GM19023 (cell line): ENCODE measurements at regions not wholly inside any gene's neighbourhood (a gene's known extent, or its start where the extent isn't known, plus 50 kb on each side); places are given as distances from the start of the nearest gene placed in this dataset.
"Not testable (repeated sequence)": the region's sequence is repeated elsewhere in the genome, so short reads cannot be mapped to it uniquely, and the experiment has no call there.

Experiments
- ATAC-seq: cut with Tn5 transposase; IDR thresholded peaks from one replicate; pipeline ENCODE4 v1.9.1; 2021; ENCODE audit warnings: mild to moderate bottlenecking, moderate library complexity; ENCODE audit not compliant: unreplicated experiment

DNA sequence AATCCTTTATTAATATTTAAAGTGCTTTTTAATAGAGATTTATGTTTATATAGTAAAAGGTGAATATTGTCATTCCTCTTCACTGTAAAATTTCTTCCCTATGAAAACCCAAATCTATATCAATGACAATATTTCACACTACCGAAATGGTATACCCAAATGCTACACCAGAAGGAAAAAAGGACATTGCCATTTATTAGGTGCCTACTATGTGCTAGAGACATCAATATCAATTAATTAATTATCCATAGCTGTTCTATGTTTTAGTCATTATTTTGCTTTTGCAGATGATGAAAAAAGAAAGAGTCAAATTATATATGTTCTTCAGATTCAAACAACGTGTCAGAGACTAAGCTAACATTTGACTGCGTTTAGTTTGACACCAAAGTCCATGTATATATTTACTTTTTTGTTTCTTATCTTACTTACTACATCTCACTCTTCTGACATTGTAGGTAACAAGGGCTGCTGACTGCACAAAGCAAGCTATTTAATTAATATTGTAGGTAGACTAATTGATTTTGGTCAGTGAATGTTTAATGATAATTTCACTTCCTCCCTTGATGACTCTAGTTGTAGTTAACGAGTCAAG is 614.0 kb upstream of the FOXG1 start:
- no peak for ATAC-seq

DNA sequence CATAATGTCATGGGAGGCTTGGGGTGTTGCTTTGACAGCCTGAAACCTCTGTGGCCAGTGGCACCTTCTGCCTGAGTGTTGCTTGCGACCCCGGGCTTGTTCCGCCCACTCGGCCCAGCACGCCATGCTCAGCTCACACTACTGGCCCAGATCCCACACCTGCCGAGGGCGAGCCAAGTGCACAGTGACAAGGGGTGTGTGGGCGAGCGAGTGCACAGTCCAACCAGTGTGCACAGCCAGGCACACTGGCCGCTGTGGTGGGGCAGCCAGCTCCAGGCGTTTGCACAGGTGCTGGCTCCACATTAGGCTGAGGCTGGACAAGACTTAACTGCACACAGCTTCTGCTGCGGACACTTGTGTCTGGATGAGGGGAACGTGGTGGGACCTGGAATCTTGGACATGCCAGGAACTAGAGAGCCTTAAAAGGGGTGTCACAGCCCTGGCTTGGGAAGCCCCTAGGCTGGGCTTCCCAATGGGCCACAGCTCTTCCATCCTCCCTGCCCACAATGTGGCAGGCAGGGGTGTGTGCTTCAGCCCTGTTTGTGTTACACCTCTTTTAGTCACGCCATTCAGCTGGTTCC is 609.2 kb upstream of the FOXG1 start:
- ATAC-seq, result no peak

DNA sequence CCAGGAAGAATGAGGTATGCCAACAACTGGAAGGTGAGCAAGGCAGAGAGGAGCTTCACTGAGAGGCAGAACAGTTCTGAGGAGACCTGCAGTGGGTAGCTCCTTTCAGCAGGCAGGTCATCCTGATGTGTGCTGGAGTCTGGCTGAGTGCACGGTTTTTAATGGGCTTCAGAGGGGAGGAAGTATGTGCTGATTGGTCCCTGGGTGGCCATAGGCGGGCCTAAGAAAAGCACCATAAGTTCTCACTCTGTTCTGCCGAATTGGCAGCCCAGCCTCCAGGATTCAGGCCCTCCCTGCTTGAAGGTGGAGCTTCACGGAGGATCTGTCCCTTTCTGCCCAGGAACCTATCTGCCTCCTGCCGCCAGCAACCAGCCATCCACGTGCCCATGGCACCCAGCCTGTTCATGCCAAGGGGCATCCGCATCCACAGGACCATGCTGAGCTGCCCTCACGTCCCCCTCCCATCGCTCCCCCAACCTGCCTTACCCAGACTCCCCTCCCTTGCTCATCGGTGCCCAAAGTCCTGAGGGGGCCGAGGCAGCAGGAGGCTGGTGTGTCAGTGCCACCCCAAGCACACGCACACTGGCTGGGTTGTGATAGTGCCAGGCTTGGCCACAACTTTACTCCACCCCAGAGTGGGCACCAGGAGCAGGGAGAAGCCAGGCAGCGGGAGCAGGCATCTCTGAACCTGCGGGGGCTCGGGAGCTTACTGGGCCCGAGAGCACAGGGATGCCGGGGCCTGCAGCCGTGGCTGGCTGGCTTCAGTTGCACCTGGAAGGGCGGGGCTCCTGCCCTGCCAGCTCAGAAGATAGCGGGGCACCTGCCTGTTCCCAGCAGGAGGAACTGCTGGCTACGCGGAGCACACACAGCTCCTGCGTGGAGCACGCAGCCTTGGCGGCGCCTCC is 608.4 kb upstream of the FOXG1 start:
- ATAC-seq, result no peak

DNA sequence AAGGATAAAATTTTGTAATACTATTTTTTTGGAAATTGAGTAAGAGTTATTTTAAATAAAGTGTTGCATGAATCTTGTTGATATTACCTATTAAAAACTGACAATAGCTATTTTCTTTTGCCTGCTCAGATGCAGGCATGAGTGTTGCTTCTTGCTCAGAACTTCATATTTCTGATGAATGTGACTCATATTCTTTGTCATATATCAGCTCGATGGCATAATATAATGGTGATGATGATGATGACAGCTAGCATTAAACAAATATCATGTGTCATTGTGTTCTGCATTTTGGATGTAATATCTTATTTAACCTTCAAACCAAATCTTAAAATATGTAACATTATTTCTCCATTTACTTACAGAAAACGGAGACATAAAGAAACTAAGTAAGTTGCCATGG is 605.5 kb upstream of the FOXG1 start:
- no peak for ATAC-seq

DNA sequence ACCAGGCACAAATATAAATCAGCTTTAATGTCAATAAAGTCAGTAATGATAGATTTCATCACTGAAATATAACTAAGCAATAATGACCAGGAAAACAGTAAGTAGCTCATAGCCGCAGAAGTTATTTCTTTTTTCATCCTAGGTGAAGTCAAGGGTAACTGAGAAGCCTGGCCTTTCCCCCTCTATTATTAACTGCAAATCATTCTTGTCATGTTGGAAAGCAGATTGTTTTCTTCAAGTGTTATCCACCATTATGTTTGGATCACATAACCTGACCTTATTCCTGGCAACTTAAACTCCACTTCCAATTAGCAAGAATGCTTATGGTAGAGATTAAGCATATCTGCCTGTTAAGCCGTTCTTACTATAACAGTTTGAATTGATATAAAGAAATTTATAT is 603.4 kb upstream of the FOXG1 start:
- no peak for ATAC-seq

DNA sequence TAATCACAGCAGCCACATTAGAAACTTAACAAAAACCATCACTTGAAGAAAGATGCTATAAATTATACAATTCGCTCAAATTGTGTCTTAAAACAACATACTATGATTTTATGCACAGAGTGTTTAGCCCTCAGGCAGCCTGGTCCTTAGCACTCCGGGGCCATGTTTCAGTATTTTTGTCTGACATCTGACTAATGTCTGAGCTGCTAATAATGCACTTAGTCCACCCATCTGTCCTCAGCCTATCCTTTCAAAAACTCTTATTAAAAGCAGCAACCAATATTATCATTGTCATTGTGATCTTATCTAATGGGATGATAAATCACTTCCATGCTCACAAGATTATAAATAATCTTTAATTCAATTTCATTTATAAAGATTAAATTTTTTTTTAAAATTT is 602.7 kb upstream of the FOXG1 start:
- no peak for ATAC-seq

DNA sequence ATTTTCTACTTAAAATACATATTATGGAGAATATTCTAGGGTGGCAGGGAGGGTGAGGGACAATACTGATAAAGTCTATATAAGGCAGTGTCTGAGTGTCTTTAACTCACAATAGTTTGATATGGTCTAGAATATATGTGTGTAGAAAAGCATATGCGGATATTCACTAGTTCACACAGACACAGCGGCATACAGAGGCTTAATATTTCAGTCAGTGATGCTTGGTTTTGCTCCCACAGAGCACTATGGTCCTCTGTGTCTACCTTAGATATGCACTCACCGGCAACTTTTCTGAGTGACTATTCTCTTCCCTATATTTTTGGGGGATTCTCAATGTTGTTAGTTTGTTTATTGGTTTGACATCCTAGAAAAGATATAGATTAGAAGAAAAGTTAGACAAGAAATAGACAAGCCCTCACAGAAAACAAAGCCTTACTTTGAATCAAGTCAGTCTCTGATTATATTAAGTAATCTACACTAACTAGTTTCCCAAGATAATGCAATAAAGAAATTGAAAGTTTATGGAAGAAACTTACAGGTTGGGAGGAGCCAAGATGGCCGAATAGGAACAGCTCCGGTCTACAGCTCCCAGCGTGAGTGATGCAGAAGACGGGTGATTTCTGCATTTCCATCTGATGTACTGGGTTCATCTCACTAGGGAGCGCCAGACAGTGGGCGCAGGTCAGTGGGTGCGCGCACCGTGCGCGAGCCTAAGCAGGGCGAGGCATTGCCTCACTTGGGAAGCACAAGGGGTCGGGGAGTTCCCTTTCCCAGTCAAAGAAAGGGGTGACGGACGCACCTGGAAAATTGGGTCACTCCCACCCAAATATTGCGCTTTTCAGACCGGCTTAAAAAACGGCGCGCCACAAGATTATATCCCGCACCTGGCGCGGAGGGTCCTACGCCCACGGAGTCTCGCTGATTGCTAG is 578.4 kb upstream of the FOXG1 start:
- ATAC-seq, result not testable (repeated sequence)

DNA sequence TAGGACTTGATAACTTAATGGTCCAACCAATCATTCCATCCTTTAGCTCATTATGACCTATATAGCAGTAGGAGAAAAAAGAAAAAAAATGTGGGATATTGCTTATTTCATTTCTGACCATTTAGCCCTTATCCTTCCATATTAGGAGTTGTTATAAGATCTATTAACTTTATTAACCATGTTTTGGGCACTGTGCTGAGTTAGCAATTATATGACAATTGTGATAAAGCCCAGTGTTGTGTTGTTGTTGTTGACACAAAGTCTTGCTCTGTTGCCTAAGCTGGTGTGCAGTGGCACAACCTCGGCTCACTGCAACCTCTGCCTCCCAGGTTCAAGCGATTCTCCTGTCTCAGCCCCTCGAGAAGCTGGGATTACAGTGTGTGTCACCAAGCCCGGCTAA is 569.7 kb upstream of the FOXG1 start:
- no peak for ATAC-seq

DNA sequence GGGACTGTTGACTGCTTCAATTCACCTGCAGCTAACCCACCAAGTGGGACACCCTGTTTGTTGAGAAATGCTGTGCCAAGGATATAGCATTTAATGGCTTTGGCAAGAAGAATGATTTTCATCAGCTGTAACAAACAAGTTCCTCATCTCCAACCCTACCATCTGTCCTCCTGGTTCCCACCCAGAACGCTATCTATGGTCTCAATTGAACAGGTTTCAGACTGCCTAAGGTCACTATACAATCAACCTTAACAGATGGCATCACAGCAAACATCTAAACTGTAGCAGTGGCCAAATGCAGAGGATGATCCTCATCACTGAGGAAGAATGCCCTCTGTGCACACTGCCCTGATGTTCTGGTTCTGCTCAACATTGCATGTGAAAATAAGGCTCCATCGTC is 546.2 kb upstream of the FOXG1 start:
- no peak for ATAC-seq

DNA sequence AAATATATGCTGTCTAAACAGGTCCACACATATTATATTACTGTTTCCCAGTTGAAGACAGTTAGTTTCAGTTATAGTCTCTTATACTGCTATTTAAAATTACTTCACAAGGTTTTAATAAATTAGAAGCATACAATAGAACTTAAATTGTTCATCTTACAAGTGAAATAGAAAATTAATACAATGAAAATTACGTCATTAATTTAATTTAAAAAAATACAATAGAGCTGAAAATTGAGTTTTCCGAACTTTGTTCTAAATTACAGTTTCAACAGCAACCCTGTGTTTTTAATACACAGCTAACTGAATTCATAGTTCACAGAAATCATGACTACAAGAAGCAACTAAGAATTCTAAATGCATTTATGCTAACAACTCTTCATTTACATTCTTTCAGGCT is 525.7 kb upstream of the FOXG1 start:
- no peak for ATAC-seq

DNA sequence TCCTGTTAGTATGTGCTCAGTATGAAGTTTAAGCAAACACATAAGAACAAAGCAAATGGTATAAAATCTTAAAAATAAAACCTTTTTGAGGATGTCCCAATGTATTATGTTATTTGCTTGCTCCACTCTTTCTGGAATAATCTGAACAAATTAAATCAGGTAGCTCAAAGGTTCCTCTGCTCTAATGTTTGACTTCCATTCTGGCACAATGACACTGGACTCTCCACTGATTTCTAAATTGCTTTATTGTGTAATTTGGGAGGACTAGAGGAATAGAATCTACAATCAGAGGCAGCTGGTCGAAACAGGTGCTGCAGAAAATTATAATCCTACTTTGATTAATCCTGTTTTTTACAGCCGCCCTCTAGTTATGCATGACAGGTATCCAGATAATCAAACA is 523.7 kb upstream of the FOXG1 start:
- ATAC-seq, result no peak

DNA sequence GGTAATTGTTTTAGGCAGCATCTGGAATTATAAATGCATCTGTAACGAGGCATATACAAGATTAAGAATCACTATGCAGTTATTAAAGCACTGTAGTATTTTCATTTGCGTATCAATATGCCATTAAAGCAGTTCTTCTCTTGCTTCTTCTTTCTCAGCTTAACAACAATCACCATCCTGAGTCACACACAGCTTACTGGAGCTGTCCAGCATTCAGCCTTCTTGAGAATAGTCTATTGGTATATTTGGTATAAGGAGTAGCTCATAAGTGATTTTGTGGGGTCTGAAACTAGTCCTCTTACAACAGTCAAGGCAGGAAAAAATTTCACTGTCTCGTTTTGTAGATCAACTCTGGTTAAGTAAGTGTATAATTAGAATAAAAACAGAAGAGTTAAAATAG is 523.0 kb upstream of the FOXG1 start:
- no peak for ATAC-seq

DNA sequence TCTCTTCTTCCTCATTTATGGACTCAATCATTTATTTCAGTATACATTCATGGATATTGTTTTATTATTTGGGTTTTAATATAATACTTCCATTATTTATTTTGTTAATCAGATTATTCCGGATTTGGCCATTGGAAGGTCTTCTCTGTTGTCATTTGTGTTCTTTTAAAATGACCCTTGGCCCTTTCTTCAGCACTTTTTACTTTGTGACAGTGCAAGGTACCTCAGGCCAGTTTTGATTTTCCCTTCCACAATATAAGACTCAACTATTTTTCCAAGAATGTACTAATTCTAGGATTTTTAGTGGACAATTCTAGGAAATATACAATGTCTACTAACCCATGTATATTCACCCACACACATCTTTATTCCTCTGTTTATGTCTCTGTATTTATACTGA is 521.4 kb upstream of the FOXG1 start:
- ATAC-seq, result no peak

DNA sequence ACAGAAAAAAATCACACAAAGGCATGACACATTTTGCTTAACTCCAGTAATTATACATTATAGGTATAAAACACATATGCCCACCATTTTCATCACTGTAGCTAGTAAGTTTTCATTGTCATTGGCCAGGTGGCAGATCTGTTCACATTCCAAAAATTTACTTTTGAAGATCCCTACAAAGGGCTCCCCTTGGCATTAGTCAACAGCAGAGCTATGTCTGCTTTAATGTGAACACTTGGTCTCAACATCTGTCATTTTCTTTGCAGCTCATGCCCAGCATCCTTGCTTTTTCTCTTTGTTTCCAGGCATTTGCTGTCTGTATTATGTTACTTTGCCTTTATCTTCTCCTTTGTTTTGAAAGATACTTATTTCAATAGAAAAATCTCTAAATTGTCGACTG is 519.1 kb upstream of the FOXG1 start:
- ATAC-seq, result no peak

DNA sequence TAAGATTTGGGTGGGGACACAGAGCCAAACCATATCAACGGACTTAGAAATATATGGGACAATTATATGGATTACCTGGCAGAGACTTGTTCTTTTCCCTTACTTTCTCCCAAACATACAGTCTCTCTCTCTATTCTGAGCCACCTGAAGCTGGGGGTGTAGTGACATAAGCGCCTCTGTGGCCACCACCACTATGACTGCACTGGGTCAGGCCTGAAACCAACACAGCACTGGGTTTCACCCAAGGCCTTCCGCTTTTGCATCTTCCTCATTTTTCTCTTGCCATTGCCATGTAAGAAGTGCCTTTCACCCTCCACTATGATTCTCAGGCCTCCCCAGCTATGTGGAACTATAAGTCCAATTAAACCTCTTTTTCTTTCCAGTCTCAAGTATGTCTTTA is 514.5 kb upstream of the FOXG1 start:
- ATAC-seq, result not testable (repeated sequence)

DNA sequence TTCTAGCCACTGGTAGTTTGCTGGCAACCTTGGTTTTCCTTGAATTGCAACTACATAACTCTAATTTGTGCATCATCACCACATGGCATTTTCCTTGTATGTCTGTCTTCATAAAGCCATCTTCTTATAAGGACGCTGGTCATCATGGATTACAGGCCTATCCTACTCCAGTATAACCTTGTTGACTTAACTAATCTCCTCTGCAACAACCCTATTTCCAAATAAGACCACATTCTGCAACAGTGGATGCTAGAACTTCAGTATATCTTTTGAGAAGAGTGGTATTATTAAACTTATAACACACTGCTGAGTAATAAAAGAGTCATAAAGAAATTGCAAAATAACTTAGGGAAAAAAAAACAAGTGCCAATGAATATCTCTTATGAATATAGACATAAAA is 511.8 kb upstream of the FOXG1 start:
- ATAC-seq, result no peak

DNA sequence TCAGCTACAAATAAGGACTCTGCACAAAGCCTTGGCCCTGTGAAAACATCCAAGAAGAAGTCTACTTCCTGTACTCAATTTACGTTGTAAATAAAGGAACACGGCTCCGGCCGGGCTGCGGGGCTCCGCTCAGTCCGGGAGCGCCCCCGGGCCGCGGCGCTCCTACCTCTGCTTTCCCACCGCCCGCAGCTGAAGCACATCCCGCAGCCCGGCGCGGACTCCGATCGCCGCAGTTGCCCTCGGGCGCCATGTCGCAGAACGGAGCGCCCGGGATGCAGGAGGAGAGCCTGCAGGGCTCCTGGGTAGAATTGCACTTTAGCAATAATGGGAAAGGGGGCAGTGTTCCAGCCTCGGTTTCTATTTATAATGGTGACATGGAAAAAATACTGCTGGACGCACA is 502.3 kb upstream of the FOXG1 start:
- ATAC-seq, result no peak

DNA sequence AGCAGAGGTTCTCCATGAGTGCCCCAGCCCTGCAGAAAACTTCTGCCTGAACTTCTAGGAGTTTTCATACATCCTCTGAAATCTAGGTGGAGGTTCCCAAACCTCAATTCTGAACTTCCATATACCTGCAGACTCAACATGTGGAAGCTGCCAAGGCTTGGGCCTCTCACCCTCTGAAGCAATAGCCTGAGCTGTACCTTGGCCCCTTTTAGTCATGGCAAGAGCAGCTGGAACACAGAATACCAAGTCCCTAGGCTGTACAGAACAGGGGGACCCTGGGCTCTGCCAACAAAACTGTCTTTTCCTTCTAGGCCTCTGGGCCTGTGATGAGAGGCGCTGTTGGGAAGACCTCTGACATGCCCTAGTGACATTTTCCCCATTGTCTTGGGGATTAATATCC is 494.3 kb upstream of the FOXG1 start:
- no peak for ATAC-seq

DNA sequence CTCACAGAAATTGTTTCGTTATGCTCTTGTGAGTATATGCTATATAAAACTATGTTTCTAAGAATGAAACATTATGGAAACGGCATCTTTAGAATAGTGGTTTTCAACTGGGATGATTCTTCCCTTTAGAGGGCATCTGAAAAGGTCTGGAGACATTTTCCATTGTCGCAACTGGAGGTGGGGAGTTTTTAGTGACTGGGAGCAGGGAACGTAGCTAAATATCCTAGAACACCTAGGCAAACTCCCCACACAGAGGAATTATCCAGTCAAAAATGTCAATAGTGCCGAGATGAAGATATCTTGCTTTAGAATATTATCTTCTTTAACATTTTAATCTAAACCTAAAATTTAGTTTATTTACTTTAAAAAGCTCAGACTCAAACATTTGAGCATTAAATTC is 486.1 kb upstream of the FOXG1 start:
- no peak for ATAC-seq

DNA sequence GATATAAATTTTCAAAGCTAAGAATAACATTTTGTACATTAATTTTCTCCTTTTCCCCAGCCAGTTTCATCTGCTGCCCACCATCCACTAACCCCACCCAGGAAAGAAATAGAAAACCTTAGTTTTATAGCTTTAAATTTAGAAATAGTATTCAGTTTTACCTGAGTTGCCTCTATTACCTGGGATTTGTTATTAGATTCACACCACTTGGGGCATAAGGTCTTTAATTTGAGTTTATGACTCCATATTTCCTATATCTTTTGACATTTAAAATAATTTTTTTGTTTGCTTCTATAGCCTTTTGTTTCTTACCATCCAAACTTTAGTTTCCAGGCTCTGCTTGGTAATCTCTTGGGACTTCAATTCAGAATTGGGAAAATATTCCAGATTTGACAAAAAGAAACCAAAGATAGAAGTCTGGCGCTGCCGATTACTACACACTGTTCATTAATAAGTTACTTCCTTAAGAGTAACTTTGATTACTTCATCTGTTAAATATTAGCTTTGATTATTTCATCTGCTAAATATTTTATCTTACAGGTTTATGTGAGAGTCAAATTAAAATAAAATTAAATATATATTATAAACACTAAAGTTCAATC is 485.5 kb upstream of the FOXG1 start:
- ATAC-seq, result no peak
